H9 (cell line): ENCODE measurements at regions not wholly inside any gene's neighbourhood (a gene's known extent, or its start where the extent isn't known, plus 50 kb on each side); places are given as distances from the start of the nearest gene placed in this dataset.

ENCODE experiments used
- DNase-seq: peaks from one replicate; pipeline ENCODE4 v3.0.0-alpha.2; 2017
- H2AFZ ChIP-seq: one replicate; pipeline ENCODE4 v1.6.1; 2013; ENCODE audit warnings: mild to moderate bottlenecking, low read length, control low read depth, moderate library complexity
- H2AK5ac ChIP-seq: 2 replicates; pipeline ENCODE4 v1.6.1; 2013; ENCODE audit warnings: low read length, control low read depth, mixed read lengths; ENCODE audit not compliant: insufficient read length
- H2BK120ac ChIP-seq: one replicate; pipeline ENCODE4 v1.6.1; 2013; ENCODE audit warnings: low read depth, mild to moderate bottlenecking, low read length, control low read depth, inconsistent platforms; ENCODE audit not compliant: poor library complexity, severe bottlenecking
- H2BK12ac ChIP-seq: 2 replicates; pipeline ENCODE4 v1.6.1; 2013; ENCODE audit warnings: low read length, control low read depth, mixed read lengths, low read depth; ENCODE audit not compliant: insufficient read length
- H2BK15ac ChIP-seq: 2 replicates; pipeline ENCODE4 v1.6.1; 2013; ENCODE audit warnings: low read depth, low read length, control low read depth
- H2BK20ac ChIP-seq: one replicate; pipeline ENCODE4 v1.6.1; 2013; ENCODE audit warnings: low read depth, mild to moderate bottlenecking, low read length, control low read depth, inconsistent platforms; ENCODE audit not compliant: poor library complexity, severe bottlenecking
- H2BK5ac ChIP-seq: 2 replicates; pipeline ENCODE4 v1.6.1; 2013; ENCODE audit warnings: low read length, control low read depth, mixed read lengths; ENCODE audit not compliant: insufficient read length
- H3K14ac ChIP-seq: 2 replicates; pipeline ENCODE4 v1.6.1; 2013; ENCODE audit warnings: low read length, control low read depth; ENCODE audit not compliant: insufficient read depth
- H3K18ac ChIP-seq: 2 replicates; pipeline ENCODE4 v1.6.1; 2013; ENCODE audit warnings: low read depth, mild to moderate bottlenecking, mixed read lengths, low read length, control low read depth; ENCODE audit not compliant: insufficient read length
- H3K23ac ChIP-seq: 2 replicates; pipeline ENCODE4 v1.6.1; 2013; ENCODE audit warnings: low read length, control low read depth, mixed read lengths, low read depth; ENCODE audit not compliant: insufficient read length
- H3K23me2 ChIP-seq: 2 replicates; pipeline ENCODE4 v1.6.1; 2013; ENCODE audit warnings: low read depth, mild to moderate bottlenecking, mixed read lengths, low read length, control low read depth; ENCODE audit not compliant: insufficient read length, poor library complexity, severe bottlenecking
- H3K27ac ChIP-seq: 2 replicates; pipeline ENCODE4 v1.5.1; 2013; ENCODE audit warnings: low read length, control low read depth, mixed read lengths, low read depth; ENCODE audit not compliant: insufficient read length
- H3K27me3 ChIP-seq: 2 replicates; pipeline ENCODE4 v1.6.1; 2013; ENCODE audit warnings: low read length, control low read depth, inconsistent platforms; ENCODE audit not compliant: insufficient read depth
- H3K4ac ChIP-seq: 2 replicates; pipeline ENCODE4 v1.6.1; 2013; ENCODE audit warnings: low read depth, mild to moderate bottlenecking, control low read depth, inconsistent platforms, low read length, moderate library complexity
- H3K4me1 ChIP-seq: 2 replicates; pipeline ENCODE4 v1.6.1; 2013; ENCODE audit warnings: low read length, control low read depth, inconsistent platforms; ENCODE audit not compliant: insufficient read depth
- H3K4me2 ChIP-seq: 2 replicates; pipeline ENCODE4 v1.6.1; 2013; ENCODE audit warnings: low read length, control low read depth, mixed read lengths; ENCODE audit not compliant: insufficient read length, insufficient read depth
- H3K56ac ChIP-seq: 2 replicates; pipeline ENCODE4 v1.6.1; 2013; ENCODE audit warnings: low read depth, mild to moderate bottlenecking, mixed read lengths, low read length, control low read depth; ENCODE audit not compliant: insufficient read length
- H3K79me1 ChIP-seq: 2 replicates; pipeline ENCODE4 v1.6.1; 2013; ENCODE audit warnings: low read depth, mild to moderate bottlenecking, moderate library complexity, low read length, control low read depth, inconsistent platforms; ENCODE audit not compliant: insufficient read depth, poor library complexity, severe bottlenecking
- H3K79me2 ChIP-seq: 2 replicates; pipeline ENCODE4 v1.6.1; 2013; ENCODE audit warnings: low read length, control low read depth, inconsistent platforms; ENCODE audit not compliant: insufficient read depth
- H3K9ac ChIP-seq: 2 replicates; pipeline ENCODE4 v1.6.1; 2013; ENCODE audit warnings: low read length, control low read depth, mixed read lengths; ENCODE audit not compliant: insufficient read length; ENCODE audit errors: extremely low read depth
- H3K9me3 ChIP-seq: one replicate; pipeline ENCODE4 v1.6.1; 2013; ENCODE audit warnings: low read depth, low read length, inconsistent platforms; ENCODE audit not compliant: control insufficient read depth
- H3T11ph ChIP-seq: one replicate; pipeline ENCODE4 v1.6.1; 2013; ENCODE audit warnings: mild to moderate bottlenecking, low read length, control low read depth, inconsistent platforms
- H4K20me1 ChIP-seq: one replicate; pipeline ENCODE4 v1.6.1; 2013; ENCODE audit not compliant: control insufficient read depth, insufficient read length, insufficient read depth
- H4K5ac ChIP-seq: 2 replicates; pipeline ENCODE4 v1.6.1; 2013; ENCODE audit warnings: low read depth, mild to moderate bottlenecking, mixed read lengths, low read length, control low read depth; ENCODE audit not compliant: insufficient read length
- H4K8ac ChIP-seq: replicated peaks from 2 replicates; pipeline ENCODE4 v1.6.1; 2013; ENCODE audit warnings: low read length, control low read depth, mixed read lengths, low read depth; ENCODE audit not compliant: insufficient read length
- H4K91ac ChIP-seq: 2 replicates; pipeline ENCODE4 v1.6.1; 2013; ENCODE audit warnings: low read depth, mild to moderate bottlenecking, moderate library complexity, mixed read lengths, low read length, control low read depth; ENCODE audit not compliant: insufficient read length
- H3K27ac Mint-ChIP-seq, 3 experiments: 2 replicates in 2 of 3; 3 replicates in 1 of 3; pipeline ENCODE4 v1.8.0; 2020 to 2021; ENCODE audit warnings: mixed read lengths in 3 of 3, mild to moderate bottlenecking in 1 of 3, moderate library complexity in 1 of 3
- H3K27me3 Mint-ChIP-seq: 2 replicates; pipeline ENCODE4 v1.8.0; 2021; ENCODE audit warnings: low read depth, mild to moderate bottlenecking, moderate library complexity, mixed read lengths
- H3K36me3 Mint-ChIP-seq, 3 experiments: 2 replicates in 2 of 3; 3 replicates in 1 of 3; pipeline ENCODE4 v1.8.0; 2020 to 2021; ENCODE audit warnings: low read depth in 3 of 3, mixed read lengths in 3 of 3; ENCODE audit not compliant: insufficient read depth in 1 of 3
- H3K4me1 Mint-ChIP-seq, 2 experiments: 2 replicates each; pipeline ENCODE4 v1.8.0; 2020; ENCODE audit warnings: mixed read lengths in 2 of 2
- H3K4me3 Mint-ChIP-seq, 2 experiments: 2 replicates in 1 of 2; 3 replicates in 1 of 2; pipeline ENCODE4 v1.8.0; 2020 to 2021; ENCODE audit warnings: mild to moderate bottlenecking in 2 of 2, mixed read lengths in 2 of 2, moderate library complexity in 1 of 2
- H3K9me3 Mint-ChIP-seq, 2 experiments: 2 replicates in 1 of 2; 3 replicates in 1 of 2; pipeline ENCODE4 v1.8.0; 2020; ENCODE audit warnings: mild to moderate bottlenecking in 2 of 2, mixed read lengths in 2 of 2, moderate library complexity in 1 of 2
- CTCF ChIP-seq: fragments of 200-600 bp; sonication (generic); conservative IDR thresholded peaks from 3 replicates; pipeline ENCODE4 v1.8.0; 2021; ENCODE audit warnings: antibody characterized with exemption, mild to moderate bottlenecking
- WGBS: extraction: QIAGEN DNeasy Blood & Tissue Kit; methylation state at CpG from one replicate; pipeline ENCODE4 v1.1.7; 2013; ENCODE audit warnings: missing lambda C conversion rate, low lambda C conversion rate, mixed read lengths; ENCODE audit not compliant: insufficient read length; ENCODE audit errors: extremely low coverage; 5-methylcytosine and 5-hydroxymethylcytosine counted together

- Histone ChIP-seq H3K27ac (no peak overlapping the region), H3K56ac (no peak overlapping the region), H2BK12ac (no peak overlapping the region), H4K91ac (no peak overlapping the region), H2BK120ac (no peak overlapping the region), H4K5ac (no peak overlapping the region), H3K79me1 (no peaks in the 10 kb centered on the region), H2BK5ac (no peak overlapping the region), H3K4me1 (no peaks in the 10 kb centered on the region), H3K9ac (no peak overlapping the region), H2BK20ac (no peak overlapping the region), H3K23ac (no peak overlapping the region), H2BK15ac (no peak overlapping the region), H3K14ac (no peak overlapping the region), H3K9me3 (peaks cover 23% of the 10 kb centered on the region), H3K79me2 (no peaks in the 10 kb centered on the region), H3K4me2 (no peak overlapping the region), H2AFZ (no peak overlapping the region), H2AK5ac (no peak overlapping the region), H4K8ac (no peak overlapping the region), H3K4ac (no peak overlapping the region), H3T11ph (no peak overlapping the region), H3K23me2 (no peaks in the 10 kb centered on the region), H4K20me1 (no peaks in the 10 kb centered on the region), H3K18ac (no peak overlapping the region), H3K27me3 (no peaks in the 10 kb centered on the region)
- peaks cover 50 to 53% of the 10 kb centered on the region in 2 experiments for H3K9me3 Mint-ChIP-seq
- no peak for TF ChIP-seq CTCF
- H3K27me3 Mint-ChIP-seq: peaks cover 1% of the 10 kb centered on the region; the same call in 1 of the 2 replicates
- no peak for DNase-seq
- no peak overlapping the region for H3K4me3 Mint-ChIP-seq
- peaks cover 6 to 8% of the 10 kb centered on the region in 2 experiments for H3K4me1 Mint-ChIP-seq
- peaks cover 18 to 53% (median 28%) of the 10 kb centered on the region in 3 experiments for H3K36me3 Mint-ChIP-seq
- peak overlapping the region in 1 of 3 experiments; percentile 12; a peak in 1 of 7 replicates for H3K27ac Mint-ChIP-seq
- no CpG with 5 or more reads among the region's 9 CpGs for WGBS
These were observed 121.4 kb downstream of the TPBG start for GRCh38 chr6:82484737-82485626.
